Ramos (cell line): ENCODE measurements at regions not wholly inside any gene's neighbourhood (a gene's known extent, or its start where the extent isn't known, plus 50 kb on each side); places are given as distances from the start of the nearest gene placed in this dataset.
"Not testable (repeated sequence)": the region's sequence is repeated elsewhere in the genome, so short reads cannot be mapped to it uniquely, and the experiment has no call there.

Experiments used
- in situ Hi-C: fragments of 300-500 bp; cut with MboI; formaldehyde crosslinking; loops from one replicate; pipeline ENCODE4 v1.14.3; 2022; ENCODE audit warnings: low sequenced_read_pairs; ENCODE audit not compliant: unreplicated experiment

DNA sequence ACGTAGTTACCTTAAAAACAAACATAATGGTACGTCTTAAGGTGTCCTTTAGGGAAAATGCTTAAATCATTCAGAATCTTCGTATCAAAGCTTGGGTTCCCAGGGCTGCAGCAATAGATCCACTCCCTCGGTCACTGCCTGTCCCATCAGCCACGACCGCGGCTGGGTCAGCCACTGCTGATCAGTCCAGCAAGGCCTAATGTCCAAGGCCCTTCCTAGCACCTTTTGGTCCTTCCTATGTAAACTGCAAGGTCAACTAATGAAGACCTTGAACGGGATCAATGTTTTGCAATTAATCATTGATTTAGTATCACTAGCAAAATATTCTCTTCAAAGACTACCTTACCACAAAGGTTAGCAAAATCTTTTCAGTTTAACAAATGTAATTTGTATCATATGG, 122.2 kb upstream of the IGF1R start:
- in situ Hi-C loops = no loop called here

DNA sequence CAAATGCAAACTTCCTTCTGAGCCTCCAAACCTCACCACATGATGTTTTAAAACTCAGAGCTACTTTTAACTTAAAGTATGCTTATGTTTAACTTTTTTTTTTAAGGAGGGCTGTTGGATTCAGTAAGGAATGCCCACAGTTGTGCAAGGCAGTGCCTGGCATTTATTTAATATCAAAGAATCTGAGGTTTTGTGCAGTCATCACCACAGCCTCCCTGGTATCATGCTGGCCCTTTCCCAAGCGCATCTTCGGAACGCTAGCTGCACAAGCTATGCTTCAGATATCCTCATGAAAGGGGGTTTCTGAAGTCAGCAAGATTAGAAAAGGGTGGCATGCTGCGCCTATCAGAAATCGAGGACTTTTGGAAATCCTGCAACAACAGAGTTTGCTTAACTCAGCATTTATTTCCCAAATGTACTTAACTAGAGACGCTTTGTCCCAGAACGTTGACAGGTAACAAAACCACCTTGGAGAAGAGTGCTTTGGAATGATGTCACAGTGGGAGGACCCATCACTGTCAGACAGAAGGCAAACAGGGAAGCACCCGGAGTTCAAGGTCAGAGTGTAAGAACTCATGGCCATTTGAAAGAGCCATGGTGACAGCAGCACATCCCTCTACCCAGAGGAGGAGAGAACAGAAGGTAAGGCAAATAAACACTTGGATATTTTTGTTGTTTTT, 120.2 kb upstream of the IGF1R start:
- in situ Hi-C loops = no loop called here

DNA sequence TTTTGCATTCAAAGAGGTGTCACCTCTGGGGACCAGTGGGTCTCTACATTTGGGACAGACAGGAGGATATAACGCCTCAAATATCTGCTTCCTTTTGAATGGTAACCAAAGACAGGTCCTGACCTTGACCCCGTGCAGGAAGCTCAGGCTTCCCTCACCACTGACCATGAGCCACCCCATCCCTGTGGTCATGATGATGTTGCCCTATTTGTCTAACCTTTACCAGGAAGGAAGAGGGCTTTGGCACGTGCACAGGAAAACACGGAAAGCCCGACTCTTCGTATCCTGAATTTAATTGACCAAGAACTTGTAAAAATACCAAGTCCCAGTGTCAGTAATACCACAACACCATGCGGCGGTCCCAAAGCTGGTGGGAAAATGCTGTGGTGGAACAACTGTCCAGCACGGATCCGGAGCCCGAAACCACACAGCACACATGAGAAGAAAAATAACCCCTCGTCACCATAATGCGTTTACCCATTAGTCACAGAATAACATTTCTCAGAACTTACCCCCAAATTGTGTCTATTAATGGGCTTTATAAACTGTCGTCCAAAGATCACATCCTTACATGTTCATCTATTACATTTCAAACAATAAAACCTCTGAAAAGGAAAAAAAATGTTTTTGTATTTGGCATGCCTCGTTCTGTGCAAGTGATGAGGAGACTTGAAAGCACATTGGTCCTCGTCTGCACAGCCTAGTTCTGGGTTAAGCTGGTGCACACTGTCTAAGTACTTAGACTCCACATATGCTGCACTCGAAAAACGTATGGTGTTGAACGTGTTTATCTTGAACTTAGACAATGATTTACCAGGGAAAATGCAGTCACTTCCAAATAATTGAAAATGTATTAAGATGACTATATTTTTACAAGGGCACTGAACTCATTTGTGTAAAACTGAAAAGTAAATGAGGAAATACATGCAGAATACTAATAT, 118.9 kb upstream of the IGF1R start:
- in situ Hi-C loops = no loop called here

- in situ Hi-C loops = no loop called here
These were observed 117.8 kb upstream of the IGF1R start for GRCh38 chr15:98530570-98530969.

DNA sequence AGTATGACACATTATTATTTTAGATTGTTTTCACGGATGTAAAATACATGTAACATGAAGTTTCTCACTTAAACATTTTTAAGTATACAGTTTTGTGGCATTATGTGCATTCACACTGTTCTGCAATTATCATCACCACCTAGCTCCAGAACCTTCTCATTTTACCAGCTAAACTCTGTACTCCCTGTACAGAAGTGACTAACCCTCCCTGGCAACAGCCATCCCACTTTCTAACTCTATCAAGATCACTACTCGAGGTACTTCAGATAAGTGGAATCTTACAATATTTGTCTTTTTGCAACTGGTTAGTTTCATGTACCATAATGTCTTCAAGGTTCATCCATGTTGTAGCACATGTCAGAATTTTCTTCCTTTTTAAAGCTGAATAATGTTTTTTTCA, 116.3 kb upstream of the IGF1R start:
- in situ Hi-C loops = no loop called here

GRCh38 chr15:98536976-98537375, 111.4 kb upstream of the IGF1R start:
- in situ Hi-C loops = no loop called here

- in situ Hi-C loops = no loop called here
These were observed 110.8 kb upstream of the IGF1R start for GRCh38 chr15:98537516-98538060.

GRCh38 chr15:98541519-98541918, 106.8 kb upstream of the IGF1R start:
- in situ Hi-C loops = no loop called here

DNA sequence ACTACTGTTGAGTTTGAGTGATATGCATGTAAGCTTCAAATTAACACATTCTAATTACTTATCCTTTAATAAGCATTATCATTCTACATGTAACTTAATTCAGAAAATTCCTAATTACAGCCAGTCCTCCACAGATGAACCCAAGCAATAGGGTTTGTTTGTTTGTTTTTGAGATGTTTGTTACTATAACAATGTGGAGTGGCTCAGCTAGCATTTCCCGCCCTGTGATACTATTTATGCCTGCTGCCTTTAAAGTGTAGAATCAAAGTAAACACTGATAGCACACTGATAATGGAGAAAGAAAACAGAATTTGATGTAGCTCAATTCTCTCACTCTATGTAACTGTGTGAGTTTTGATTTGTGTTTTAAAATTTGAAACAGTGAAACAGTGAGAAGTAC, 105.1 kb upstream of the IGF1R start:
- in situ Hi-C loops = no loop called here

GRCh38 chr15:98546329-98546728, 102.0 kb upstream of the IGF1R start:
- in situ Hi-C loops = no loop called here

- in situ Hi-C loops = no loop called here
These were observed 101.1 kb upstream of the IGF1R start for GRCh38 chr15:98547275-98547674.

- in situ Hi-C loops = no loop called here
These were observed 100.6 kb upstream of the IGF1R start for GRCh38 chr15:98547741-98548138.

DNA sequence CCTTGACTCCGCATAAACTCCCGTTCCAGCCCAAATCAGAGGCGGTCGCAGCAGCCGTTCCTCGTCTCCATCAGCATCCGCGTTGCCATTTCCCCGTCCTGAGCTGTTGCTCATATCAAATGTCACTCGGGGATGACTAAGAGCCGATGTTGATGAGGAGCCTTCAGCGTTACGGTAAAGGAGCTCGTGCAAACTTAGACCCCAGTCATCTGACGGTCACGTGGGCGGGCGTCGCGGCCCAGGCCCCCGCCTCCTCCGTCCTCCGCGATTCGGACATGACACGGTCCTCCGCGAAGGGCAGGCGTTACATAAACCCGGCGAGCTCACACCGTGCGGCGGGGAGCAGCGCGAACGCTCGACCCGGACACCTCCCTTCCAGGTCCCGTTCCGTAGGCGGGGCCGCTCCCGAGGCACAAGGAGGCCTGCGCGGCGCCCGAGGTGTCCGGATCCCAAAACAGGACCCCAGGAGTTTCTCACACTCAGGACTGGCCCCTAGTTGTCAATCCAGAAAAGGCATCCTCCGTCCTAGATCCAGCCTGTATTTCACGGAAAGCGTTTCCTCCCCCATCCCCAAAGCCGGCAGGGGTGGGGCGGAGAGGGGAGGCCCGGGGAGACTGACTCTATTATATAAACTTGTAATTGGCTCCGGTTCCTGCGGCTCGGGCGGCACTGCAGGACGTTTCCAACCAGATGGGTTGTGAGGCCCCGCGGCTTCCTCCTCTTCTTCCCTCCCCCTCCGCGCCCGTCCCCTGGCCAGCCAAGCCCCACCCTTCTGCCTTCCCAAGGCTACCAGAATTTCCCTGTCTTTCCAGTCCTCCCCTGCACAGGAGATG, 100.0 kb upstream of the IGF1R start:
- in situ Hi-C loops = no loop called here

- in situ Hi-C loops = no loop called here
These were observed 99.3 kb upstream of the IGF1R start for GRCh38 chr15:98549003-98549402.

DNA sequence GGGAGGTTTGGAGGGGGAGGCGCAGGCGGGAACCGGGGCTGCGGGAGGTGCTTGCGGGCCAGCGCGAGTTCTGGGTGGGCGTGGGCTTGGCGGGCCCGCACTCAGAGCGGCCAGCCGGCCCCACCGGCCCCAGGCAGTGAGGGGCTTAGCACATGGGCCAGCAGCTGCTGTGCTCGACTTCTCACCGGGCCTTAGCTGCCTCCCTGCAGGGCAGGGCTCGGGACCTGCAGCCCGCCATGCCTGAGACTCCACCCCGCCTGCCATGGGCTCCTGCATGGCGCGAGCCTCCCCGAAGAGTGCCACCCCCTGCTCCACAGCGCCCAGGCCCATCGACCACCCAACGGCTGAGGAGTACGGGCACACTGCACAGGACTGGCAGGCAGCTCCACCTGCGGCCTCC, 98.6 kb upstream of the IGF1R start:
- in situ Hi-C loops = no loop called here

DNA sequence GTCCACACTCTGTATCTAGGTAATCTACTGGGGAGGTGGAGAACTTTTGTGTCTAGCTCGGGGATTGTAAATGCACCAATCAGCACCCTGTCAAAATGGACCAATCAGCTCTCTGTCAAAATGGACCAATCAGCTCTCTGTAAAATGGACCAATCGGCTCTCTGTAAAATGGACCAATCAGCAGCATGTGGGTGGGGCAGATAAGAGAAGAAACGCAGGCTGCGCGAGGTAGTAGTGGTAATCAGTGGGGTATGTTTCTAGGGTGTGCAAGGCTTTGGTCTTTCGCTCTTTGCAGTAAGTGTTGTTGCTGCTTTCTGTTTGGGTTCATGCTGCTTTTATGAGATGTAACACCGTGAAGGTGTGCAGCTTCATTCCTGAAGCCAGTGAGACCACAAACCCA, 98.0 kb upstream of the IGF1R start:
- in situ Hi-C loops = not testable (repeated sequence)

GRCh38 chr15:98551936-98552562, 96.3 kb upstream of the IGF1R start:
- in situ Hi-C loops = no loop called here

DNA sequence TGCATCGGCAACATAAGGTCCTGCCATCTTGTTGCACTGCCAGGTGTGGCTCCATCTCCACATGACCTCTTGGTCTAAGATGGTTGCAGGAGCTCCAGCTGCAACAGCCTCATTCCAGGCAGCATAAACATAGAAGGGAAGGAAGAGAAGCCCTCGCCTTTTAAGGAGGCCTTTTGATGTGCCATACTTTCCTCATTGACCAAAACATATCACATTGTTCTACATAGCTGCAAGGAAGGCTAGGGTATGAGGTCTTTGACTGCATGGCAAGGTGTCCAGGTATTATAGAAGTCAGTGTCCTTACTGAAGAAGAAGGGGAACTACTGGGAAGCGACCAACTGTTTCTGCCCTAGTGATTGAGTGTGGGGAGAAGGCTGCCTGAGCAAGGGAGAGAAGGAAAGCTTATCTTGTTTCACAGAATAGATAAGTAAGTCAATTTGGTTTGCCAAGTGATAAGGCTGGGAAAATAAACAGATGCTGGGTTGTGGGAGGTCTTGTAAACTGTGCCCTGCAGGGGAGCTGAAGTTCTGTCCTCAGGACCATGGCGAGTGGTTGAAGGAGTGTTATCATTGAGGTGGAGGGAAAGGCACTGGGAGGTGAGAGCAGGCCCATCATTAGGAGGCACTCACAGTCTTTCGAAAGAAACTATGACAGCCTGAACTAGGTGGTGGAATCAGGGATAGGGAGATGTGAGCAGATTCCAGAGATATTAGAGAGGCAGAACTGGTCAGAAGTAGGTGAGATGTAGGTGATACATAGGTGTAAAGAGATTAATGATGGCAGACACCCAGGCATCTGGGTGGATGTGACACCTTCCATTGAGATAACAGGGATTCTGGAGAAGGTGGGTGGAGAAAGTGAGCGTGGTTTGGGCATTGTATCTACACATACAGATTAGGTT, 93.8 kb upstream of the IGF1R start:
- in situ Hi-C loops = no loop called here

DNA sequence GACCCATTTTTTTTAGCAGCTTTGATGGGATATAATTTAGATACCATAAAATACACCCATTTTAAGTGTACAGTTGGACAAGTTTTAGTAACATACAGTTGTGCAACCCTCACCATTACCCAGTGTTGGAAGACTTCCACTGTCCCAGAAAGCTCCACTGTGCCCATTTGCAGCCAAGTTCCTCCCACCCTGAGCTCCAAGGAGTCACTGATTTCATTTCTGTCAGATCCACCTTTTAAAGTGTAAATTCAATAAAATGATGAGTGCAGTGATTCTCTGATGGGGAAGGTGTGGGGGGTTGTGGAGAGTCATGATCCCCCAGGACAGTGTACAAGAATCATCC, 93.2 kb upstream of the IGF1R start:
- in situ Hi-C loops = no loop called here
